Hindlimb muscle (tissue), 1 donor: ENCODE measurements at regions not wholly inside any gene's neighbourhood (a gene's known extent, or its start where the extent isn't known, plus 50 kb on each side); places are given as distances from the start of the nearest gene placed in this dataset.

Experiments
- DNase-seq: peaks from one replicate; pipeline ENCODE4 v3.0.0-alpha.2; 2013

DNA sequence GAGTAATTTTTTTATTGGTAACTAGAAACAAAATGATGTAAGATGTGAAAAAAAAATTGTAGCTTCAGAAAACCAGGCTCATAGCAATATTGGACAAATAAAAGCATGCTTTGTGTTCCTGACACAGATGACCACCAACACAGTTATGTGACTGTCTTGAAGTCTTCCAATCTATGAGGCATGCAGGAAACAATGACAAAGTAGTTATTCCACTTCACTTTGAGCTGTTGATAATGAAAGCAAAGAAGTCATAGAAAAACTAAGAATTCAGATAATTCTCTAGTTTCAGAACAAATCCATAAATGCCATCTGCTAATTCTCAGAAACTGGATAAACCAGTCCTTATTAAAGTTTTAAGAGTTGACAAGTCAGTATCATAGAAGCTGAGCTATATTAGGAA lies 378.4 kb upstream of the SEMA3D start:
- DNase-seq = no peak

DNA sequence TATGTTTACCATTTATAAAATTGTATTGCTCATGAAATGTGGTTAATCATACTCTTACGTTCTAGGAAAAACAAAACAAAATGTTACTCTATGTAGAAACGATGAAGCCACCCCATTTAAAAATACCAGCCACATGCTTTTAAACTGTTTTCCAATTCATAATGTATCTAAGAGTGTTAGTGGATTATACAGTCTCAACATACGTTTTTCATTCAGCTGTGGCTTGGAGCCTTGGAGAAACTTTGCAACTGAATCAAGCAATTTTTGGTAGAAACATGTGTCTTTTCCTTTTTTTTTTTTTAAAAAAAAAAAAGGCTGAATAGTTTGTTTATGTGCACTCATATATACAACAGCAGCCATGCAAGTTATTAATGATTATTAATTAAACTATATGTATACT lies 378.0 kb upstream of the SEMA3D start:
- no peak for DNase-seq

DNA sequence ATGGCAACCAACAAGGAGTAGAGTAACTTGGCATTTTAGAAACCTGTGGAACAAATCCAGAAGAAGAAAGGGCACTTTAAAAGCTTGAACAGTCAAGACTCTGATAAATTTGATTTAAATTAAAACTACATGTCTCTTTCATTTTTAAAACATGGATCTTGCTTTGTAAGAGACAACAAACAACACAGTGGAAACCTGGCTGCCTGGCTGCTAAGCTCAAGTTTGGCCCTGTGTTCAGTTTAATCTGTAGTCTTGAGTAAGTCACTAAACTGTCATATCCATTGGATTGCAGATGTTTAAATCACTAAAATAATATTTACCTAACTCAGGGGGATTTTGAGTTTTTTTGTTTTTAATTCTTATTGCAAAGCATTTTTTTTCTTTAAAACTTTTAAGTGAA lies 374.9 kb upstream of the SEMA3D start:
- DNase-seq = no peak

DNA sequence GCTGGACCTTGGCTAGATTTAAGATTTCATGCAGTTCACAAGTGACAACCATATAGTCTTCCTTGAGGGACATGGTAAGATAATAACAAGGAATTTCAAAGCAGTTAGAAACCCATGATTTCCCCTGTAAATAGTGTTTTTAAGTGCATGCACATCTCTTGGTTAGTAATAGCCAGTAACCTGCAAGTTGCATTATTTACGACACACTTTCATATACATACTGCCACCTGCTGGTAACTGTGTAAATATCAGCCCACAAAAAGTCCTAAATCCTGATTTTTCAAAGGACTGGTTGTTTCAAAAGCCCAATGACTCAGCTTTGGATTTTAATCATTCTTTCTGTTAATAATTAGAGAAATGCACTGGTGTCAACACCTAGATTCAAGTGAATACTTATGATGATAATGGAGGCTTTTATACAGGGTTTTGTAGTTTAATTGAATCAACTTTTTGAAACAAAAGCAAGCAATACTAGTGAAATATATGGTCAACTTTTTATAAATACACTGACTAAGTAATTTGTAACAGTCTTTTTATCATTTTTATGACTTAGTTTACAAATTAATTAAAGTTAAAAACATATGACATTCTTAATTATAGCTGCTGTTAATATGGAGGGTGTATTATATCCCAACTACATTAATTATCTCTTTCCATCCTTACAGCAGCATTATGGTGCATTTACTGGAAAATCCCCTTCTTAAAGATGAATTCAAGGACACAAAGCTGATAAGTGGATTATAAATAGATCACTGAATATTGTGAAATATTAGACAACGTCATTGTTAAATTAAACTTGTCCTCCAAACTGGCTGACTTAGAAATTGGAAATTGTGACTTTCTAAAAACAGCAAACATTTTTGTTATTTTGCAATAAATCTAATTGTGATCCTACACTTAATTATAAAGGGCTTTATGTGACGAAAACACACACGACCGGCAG lies 367.7 kb upstream of the SEMA3D start:
- peak; percentile 60 for DNase-seq

DNA sequence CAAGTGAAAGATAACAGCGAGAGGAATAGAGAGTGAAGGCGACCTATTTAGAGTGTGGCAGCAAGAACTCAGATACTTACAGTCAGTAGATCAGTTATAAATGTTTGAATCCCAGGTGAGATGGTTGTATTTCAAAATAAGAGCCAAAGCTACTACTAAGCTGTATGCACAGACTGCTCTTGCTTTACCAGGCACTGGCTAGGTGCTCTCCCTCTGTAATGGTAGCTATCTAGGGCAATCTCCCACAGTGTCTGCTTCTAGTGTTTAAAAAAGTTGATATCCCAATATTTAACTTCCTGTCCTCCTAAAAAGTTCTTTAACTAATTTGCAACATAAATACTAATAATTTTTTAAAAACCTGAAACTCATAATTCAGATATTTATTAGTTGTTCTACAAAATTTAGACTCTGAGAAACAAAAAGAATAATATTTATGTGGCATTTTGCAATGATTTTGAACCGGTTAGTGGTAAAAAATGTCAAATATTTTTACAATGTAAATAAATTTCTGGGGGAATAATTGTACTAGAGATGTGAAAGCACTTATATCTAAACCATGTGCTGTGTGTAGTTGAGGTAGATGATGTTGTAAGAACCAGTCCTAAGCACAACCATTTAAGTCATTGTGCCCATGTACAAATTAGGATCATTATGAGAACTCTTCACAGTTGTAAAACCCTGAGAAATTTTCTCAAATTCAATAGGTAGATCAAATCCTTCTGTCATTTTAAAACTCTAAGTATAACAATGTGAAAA lies 349.3 kb upstream of the SEMA3D start:
- no peak for DNase-seq

DNA sequence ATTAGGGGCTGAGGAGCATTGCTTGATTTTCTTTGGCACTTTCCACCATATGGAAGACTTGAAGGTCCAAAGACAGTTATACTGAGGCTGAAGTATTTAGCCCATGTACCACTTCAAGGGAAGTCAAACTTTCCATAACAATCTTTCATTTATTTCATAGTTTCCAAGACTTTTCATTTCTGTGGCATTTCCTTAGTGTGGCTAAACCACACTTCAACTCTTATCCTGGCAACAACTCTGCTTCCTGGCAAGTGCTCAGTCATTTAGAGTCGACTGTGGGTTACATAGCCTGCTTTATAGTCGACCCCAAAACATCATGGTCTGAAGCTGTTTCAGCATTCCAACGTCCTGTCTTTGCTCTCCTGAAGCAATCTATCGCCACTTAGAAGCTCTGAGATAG lies 343.0 kb upstream of the SEMA3D start:
- DNase-seq = no peak

DNA sequence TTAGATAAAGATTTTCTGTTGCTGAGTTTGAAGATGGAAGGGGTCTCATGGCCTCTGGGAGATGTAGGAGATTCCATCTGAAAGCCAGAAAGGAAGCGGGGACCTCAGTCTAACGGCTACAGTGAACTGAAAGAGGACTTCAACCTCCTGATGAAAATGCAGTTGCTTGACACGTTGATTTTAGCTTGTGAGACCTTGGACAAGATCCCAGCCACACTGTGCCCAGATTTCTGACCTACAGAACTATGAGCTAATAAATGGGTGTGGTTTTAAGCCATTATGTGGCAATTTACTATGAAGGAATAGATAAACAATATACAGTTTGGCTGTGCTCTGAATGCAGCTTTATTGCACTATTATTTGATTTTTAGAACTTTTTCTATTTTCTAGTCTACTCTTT lies 342.3 kb upstream of the SEMA3D start:
- peak; percentile 12 for DNase-seq

DNA sequence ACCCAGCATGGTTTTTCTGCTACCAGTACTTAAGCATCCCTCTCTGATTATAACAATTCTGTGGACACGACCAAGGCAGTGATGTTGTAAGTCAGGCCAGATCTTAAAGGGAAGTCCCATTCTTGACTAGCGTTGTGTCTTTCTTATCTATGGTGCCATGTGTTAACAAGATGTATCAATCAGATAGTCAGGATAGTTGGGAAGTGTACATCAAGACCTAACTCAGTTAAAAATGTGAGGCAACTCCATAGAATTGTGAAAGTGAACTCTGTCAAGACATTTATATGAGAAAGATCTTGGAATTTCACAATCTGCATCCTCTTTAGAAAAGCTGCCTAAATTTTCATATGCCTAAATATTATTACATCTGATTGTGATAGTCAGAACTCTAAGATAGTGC lies 341.7 kb upstream of the SEMA3D start:
- DNase-seq = no peak

DNA sequence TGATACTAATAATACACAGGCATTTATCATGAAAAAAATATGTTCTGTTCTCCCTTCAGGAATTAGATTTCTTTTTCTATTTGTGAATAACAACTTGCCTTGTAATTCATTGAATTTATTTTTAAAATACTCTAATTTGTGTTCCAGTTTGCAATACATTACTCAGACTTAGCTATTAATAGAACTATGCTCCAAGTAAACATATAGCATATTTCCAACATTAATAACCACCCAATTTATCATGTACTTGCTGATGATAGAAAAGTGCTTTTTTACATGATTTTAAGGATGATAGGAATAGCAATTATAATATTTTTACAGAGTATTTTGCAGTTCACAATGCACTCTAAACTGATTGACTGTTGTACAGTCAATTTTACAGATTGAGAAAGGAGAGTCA lies 338.8 kb upstream of the SEMA3D start:
- no peak for DNase-seq

DNA sequence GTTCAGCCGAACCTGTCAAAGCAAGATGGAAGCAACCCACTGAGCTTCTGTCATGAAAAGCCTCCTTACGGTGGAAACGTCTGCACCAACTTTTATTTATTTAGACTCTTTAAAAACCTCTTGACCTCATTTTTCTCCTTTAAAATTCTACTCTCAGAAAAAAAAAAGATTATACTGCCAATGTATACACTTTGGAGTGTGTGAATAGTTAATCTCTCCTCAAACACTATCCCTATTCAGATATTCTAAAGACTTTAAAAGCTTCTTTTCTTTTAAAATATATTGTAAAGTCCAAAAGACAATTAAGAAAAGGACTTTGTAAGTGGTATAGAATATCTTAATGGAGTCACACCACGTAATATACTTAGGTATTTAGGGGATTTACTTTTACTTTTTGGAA lies 335.2 kb upstream of the SEMA3D start:
- DNase-seq = no peak

DNA sequence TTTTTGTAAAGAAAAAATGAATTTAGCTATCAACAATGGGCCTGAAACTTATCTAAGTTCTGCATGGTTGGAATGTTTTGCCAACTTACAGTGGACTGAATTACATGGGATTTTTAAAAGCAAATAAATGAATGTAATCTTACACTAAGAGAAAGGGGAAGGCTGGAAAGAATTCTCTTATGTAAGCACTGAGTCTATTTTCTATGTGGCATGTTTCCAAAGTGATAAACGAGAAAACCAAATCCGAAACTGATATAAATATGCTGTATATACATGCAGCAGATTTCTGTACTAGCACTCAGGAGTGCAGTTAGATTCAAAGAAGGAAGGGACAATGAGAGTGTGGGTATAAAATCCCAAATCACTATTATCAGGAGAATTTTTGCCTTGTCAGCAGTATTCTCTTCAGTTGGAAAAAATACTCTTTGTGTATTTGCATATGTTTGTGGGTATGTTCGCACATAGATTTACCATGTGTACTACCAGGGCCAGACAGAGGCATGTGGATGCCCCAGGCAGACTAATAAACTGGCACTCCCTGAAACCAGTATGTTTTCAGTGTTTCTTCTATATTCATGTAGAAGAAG lies 334.3 kb upstream of the SEMA3D start:
- DNase-seq = no peak

DNA sequence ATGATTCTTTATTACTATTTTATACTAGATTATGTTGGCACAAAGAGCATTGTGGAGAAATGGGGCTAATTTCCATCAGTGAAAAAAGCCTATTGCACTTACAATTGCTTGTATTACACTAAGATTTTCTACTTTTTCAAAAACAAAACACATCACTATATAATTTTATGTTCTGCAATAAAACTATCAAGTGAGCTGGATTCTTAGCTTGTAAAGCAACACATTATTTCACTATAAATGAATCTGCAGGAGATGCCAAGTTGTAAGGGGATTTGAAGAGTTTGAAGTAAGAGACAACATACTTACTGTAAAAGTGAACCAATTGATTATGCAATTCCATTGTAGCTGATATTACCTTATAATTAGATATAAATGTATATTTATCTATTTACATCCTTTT lies 333.3 kb upstream of the SEMA3D start:
- DNase-seq = no peak

DNA sequence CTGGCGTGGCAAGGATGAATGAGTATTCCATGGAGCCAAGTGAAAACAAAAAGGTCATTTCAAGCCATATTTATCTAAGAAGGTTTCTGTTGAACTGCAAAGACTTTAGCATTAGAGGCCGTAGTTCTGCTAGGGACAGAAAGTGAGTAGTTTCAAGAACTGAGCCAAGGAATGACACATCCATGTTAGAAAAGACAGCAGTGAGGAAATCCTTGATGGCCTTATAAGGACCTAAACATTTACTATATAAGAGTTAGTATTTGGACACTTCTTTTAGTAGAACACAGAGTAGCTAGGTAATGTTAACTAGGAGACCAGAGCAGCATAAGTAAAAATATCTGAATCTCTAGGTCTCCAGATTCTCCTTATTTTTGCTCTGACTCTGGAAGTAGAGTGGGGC lies 329.8 kb upstream of the SEMA3D start:
- DNase-seq = no peak

DNA sequence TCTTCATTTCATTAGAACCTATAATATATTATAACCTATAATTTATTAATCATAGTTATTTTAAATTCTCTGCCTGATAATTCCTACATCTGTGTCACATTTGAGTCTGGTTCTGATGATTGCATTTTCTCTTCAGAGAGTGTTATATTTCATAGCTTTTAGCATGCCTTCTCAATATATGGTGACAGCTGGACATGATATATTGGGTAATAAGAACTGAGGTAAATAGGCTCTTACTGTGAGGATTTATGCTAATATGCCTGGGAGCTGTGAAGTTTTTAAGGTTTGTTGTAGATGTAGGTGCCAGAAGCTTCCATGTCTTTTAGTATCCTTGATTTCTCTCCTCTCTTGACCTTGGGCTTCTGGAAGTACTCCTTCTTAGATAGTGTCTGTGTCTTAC lies 325.9 kb upstream of the SEMA3D start:
- DNase-seq = no peak

DNA sequence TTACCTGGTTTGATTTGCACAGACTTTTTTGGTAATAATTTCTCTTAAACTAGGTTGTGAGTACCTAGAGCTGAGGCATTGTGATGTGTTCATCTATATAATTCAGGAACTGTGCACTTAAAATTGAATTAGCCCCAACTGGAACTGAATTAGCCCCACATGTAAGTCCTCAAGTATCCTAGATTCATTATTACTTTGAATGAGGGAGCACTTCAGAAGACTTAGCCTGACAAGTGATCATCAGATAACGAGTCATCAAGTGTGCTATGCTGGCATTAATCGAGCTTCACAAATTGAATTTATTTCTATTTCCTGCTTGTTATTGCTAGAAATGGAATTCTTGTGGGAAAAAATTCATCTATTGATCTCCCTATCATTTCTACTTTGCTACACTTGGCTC lies 323.4 kb upstream of the SEMA3D start:
- DNase-seq = no peak

DNA sequence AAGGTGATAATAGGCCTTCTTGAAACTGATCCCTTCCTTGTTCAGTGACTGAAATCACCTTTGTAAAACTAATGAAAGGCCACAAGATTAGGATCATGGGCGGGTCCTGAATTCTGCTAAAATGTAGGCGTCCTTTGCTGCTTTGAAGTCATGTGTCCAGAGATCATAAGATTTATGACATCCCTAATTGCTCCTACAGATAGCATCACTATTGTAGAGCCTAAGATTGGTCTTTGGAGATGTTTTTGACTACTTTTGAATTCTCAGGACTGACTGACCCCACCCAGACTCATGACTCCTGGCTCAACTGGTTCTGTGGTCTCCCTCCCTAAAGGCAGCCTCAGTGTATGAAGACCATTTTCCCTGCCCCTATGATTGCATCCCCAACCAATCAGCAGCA lies 322.6 kb upstream of the SEMA3D start:
- no peak for DNase-seq

DNA sequence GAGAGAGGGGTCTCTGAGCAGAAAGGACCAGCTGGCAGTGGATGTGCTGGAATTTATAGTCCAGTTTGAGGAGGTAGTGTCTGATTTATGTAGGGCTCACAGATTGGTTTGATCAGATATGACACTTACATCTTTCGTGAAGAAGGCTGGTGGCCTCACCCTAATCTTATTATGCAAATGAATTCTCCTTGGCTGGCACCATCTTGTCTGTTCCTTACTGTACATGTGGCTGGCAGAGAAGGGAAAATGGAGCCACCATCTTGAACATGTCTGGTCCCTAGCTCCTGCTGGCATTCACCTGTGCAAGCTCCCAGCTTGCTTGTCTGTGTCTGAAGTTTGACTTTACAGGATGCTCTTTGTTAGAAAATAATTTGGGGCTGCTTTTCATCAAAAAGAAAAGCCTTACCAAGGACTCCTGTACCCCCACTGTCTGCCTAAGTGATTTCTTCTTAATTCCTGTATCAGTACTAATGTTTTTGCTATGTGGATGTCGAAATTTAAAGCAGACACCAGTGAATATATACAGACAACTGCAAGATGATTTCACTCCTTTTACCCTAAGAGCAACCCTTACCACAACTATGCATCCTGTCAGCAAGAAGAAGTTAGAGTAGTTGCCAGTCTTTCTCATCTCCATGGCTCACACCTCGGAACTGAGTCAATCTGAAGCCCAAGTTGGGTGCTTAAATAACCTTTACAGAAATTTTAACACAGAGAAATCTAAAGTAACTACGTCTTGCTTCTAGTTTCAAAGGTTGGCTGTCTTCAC lies 322.0 kb upstream of the SEMA3D start:
- DNase-seq = no peak

DNA sequence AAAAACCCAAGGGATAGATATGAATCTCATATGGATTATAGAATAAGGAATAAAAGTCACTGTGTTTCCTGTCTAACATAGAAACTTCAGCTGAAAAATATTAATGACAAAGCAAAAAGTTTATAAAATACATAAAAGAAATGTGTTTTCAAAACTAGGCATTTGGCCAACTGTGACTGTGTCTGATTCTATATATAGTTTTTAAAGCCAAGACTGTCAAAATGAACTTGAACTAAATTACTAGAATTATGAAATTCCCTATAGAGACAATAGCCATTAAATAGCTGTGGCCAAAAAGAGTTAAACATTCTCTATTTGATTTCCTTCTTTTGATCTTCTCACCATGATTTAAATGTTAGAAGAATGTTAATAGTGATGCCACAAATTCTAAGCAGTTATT lies 311.2 kb upstream of the SEMA3D start:
- DNase-seq = peak; percentile 21

DNA sequence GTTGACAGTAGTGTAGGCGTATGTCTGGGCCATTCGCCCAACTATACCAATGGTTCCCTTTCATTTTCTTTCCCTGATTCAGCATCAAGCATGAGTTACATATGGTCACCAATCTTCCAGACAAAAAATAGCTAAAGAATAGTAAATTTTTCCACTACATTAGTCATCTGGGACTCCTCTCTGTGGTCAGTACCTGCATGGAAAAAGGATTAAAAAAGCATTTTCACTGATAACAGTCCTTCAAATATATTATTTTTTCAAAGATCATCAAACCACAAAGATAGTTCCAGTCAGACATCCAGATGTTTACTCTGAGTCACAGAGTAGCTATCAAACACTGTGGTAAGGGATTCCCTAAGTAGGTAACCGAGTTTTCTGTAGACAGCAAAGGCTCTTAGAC lies 302.6 kb upstream of the SEMA3D start:
- DNase-seq = no peak

DNA sequence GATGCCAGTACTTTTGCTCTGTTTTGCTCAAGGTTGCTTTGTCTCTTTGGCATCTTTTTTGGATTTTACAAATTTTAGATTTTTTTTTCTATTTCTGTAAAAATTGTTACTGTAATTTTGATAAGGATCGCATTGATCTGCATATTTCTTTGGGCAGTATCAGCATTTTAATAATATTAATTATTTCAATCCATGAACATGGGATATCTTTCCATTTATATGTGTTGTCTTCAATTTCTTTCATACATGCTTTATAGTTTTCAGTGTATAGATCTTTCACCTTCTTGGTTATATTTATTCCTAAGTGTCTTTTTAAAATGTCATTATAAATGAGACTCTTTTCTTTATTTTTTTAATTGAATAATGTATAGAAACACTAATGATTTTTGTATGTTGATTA lies 301.6 kb upstream of the SEMA3D start:
- no peak for DNase-seq

DNA sequence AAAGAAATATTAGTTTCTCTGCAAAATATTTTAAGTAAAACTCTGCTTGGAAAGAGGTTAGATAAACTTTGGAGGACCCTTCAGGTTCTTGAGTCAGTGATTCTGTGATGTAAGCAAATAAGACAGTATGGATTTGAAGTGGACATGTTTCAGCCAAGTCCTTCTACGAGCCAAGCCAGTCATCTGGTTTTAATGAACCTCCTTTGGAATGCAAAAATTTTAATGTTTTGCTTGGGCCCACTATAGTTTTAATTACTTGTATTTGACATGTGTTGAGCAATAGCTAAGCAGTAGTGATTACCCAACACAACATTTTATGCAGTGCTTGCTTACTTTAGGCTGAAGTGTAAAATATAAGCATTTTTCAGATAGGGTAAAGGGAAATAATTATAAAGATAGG lies 296.3 kb upstream of the SEMA3D start:
- DNase-seq = peak; percentile 78

DNA sequence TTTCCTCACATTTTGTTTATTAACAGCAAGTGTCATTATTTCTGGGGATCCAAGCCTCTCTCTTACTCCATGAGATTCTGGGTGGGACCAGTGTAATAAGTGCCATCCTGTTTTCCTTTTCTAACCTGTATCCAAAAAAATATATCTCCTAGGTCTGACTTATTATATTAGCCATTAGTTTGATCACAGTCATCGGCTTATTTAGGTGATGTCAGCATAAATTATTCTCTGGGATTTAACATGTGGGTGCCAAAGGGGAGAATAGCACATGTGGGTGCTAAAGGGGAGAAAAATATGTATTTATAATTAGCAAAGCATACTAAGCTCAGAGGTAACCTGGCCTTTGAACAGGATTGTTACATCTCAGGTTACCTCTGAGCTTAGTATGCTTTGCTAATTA lies 293.8 kb upstream of the SEMA3D start:
- no peak for DNase-seq
